HepG2 (cell line): ENCODE measurements at regions not wholly inside any gene's neighbourhood (a gene's known extent, or its start where the extent isn't known, plus 50 kb on each side); places are given as distances from the start of the nearest gene placed in this dataset.

Experiments used
- AHR ChIP-seq: IDR thresholded peaks from 2 replicates; pipeline ENCODE4 v1.6.1; 2018; ENCODE audit warnings: missing genetic modification reagents, missing compliant biosample characterization
- ASH2L ChIP-seq: fragments of 300-600, 200-600 bp; sonication (generic); IDR thresholded peaks from 2 replicates; pipeline ENCODE4 v1.7.0; 2017; ENCODE audit warnings: low read depth, mild to moderate bottlenecking, moderate library complexity, mixed read lengths, low read length; ENCODE audit not compliant: insufficient read length
- EHMT2 ChIP-seq: fragments of 200-600 bp; sonication (generic); IDR thresholded peaks from 2 replicates; pipeline ENCODE4 v1.7.0; 2017; ENCODE audit warnings: antibody characterized with exemption, low read depth, low read length, borderline replicate concordance
- GABPA ChIP-seq, 2 experiments: IDR thresholded peaks; 2 replicates each; pipeline ENCODE4 v1.6.1; 2011 to 2016; ENCODE audit warnings: low read depth in 2 of 2, low read length in 1 of 2, missing biosample characterization in 1 of 2, missing genetic modification characterization in 1 of 2
- HDAC2 ChIP-seq: sonication (generic); formaldehyde crosslinking; IDR thresholded peaks from 2 replicates; pipeline ENCODE4 v1.4.0; 2020; ENCODE audit warnings: missing genetic modification reagents
- HHEX ChIP-seq: IDR thresholded peaks from 2 replicates; pipeline ENCODE4 v1.6.1; 2016; ENCODE audit warnings: control low read depth
- NFATC3 ChIP-seq: sonication (generic); formaldehyde crosslinking; IDR thresholded peaks from 2 replicates; pipeline ENCODE4 v1.5.1; 2020; ENCODE audit warnings: mild to moderate bottlenecking, missing genetic modification reagents
- SNAPC2 ChIP-seq: sonication (generic); formaldehyde crosslinking; IDR thresholded peaks from 2 replicates; pipeline ENCODE4 v1.8.1; 2022; ENCODE audit warnings: mild to moderate bottlenecking, missing genetic modification reagents
- SOX5 ChIP-seq: IDR thresholded peaks from 2 replicates; pipeline ENCODE4 v1.6.1; 2016; ENCODE audit warnings: borderline replicate concordance
- WIZ ChIP-seq: sonication (generic); formaldehyde crosslinking; IDR thresholded peaks from 2 replicates; pipeline ENCODE4 v1.5.1; 2020; ENCODE audit warnings: mild to moderate bottlenecking, missing genetic modification reagents
- YEATS2 ChIP-seq: sonication (generic); formaldehyde crosslinking; IDR thresholded peaks from 2 replicates; pipeline ENCODE4 v1.4.0; 2020; ENCODE audit warnings: missing genetic modification reagents, borderline replicate concordance
- ZFP82 ChIP-seq: sonication (generic); formaldehyde crosslinking; IDR thresholded peaks from 2 replicates; pipeline ENCODE4 v1.5.1; 2020; ENCODE audit warnings: mild to moderate bottlenecking, missing genetic modification reagents, borderline replicate concordance
- ZMAT3 ChIP-seq: sonication (generic); formaldehyde crosslinking; conservative IDR thresholded peaks from 2 replicates; pipeline ENCODE4 v1.7.0; 2021; ENCODE audit warnings: missing genetic modification reagents
- ZSCAN30 ChIP-seq: sonication (generic); formaldehyde crosslinking; IDR thresholded peaks from 2 replicates; pipeline ENCODE4 v1.5.0; 2020; ENCODE audit warnings: mild to moderate bottlenecking, missing genetic modification reagents
- TF ChIP-seq, protein P1 (sequence below): sonication (generic); formaldehyde crosslinking; IDR thresholded peaks from 2 replicates; pipeline ENCODE4 v1.4.0; 2020; ENCODE audit warnings: missing genetic modification reagents, mild to moderate bottlenecking, borderline replicate concordance
- TF ChIP-seq, protein P2 (sequence below): sonication (generic); formaldehyde crosslinking; IDR thresholded peaks from 2 replicates; pipeline ENCODE4 v1.8.1; 2023; ENCODE audit warnings: mild to moderate bottlenecking, missing genetic modification reagents, borderline replicate concordance
- TF ChIP-seq, protein P3 (sequence below): sonication (generic); formaldehyde crosslinking; IDR thresholded peaks from 2 replicates; pipeline ENCODE4 v1.4.0; 2020; ENCODE audit warnings: mild to moderate bottlenecking, missing genetic modification reagents
- TF ChIP-seq, protein P4 (sequence below): sonication (generic); formaldehyde crosslinking; IDR thresholded peaks from 2 replicates; pipeline ENCODE4 v1.4.0; 2020; ENCODE audit warnings: missing genetic modification reagents
- TF ChIP-seq, protein P5 (sequence below): sonication (generic); formaldehyde crosslinking; IDR thresholded peaks from 2 replicates; pipeline ENCODE4 v1.5.1; 2020; ENCODE audit warnings: missing genetic modification reagents, mild to moderate bottlenecking, borderline replicate concordance

DNA sequence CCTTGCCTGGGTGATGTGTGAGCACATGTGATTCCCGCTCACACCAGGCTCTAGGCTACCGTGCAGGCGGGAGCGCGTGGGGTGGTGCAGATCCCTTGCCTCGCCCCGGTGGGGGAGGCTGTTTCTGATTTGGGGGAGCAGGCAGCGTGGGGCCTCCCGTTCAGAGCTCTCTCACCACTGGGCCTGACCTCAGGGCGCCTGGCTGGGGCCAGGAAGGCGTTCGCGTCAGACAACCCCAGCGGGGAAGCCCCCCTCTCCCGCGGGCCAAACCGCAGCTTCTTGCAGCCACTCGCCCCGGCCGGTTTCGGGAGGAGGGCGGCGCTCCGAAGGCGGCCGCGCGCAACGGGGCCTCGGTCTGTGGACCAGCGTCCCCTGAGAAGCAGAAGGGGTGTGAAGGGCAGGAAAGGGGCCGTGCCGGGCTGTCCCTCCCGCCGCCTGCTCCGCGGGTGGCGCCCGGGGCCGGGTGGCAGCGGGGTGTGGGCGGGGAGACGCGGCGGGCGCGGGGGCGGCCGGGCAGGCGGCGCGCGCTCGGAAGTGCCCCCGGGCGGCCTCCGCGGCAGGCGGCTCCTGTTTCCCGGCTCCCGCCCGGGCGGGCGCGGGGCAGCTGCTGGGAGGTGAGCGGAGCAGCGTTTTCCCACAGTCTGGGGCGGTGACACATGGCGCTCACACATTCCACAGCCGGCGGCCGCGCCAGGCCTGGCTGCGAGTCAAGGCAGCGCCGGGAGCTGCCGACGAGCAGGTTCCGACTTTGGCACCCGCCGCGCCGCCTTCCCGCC, 65.1 kb upstream of the HES1 start (continued):
- TF ChIP-seq, protein P1, sequence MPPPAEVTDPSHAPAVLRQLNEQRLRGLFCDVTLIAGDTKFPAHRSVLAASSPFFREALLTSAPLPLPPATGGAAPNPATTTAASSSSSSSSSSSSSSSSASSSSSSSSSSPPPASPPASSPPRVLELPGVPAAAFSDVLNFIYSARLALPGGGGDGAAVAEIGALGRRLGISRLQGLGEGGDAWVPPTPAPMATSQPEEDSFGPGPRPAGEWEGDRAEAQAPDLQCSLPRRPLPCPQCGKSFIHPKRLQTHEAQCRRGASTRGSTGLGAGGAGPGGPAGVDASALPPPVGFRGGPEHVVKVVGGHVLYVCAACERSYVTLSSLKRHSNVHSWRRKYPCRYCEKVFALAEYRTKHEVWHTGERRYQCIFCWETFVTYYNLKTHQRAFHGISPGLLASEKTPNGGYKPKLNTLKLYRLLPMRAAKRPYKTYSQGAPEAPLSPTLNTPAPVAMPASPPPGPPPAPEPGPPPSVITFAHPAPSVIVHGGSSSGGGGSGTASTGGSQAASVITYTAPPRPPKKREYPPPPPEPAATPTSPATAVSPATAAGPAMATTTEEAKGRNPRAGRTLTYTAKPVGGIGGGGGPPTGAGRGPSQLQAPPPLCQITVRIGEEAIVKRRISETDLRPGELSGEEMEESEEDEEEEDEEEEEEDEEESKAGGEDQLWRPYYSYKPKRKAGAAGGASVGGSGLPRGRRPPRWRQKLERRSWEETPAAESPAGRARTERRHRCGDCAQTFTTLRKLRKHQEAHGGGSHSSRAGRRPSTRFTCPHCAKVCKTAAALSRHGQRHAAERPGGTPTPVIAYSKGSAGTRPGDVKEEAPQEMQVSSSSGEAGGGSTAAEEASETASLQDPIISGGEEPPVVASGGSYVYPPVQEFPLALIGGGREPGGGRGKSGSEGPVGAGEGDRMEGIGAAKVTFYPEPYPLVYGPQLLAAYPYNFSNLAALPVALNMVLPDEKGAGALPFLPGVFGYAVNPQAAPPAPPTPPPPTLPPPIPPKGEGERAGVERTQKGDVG = peak; percentile 96; the same call in 1 of the 2 replicates
- peak; percentile 73 for TF ChIP-seq WIZ (CRISPR knock-in tag)
- no peak for TF ChIP-seq EHMT2
- TF ChIP-seq, protein P2, sequence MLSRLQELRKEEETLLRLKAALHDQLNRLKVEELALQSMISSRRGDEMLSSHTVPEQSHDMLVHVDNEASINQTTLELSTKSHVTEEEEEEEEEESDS (CRISPR knock-in tag) = 0 out of 2 replicates have a peak, but pooled peaks have one; percentile 73
- peak; percentile 97 for TF ChIP-seq ZMAT3 (CRISPR knock-in tag)
- no peak for TF ChIP-seq GABPA (IDR thresholded peaks at IDR 0.05; ENCODE audit: low read depth, low read length)
- TF ChIP-seq GABPA (CRISPR knock-in tag; IDR thresholded peaks at IDR 0.05; ENCODE audit: low read depth) = no peak
- TF ChIP-seq ASH2L = no peak
- peak; percentile 97; the same call in 1 of the 2 replicates for TF ChIP-seq AHR (CRISPR knock-in tag)
- peak; percentile 60; the same call in 1 of the 2 replicates for TF ChIP-seq YEATS2 (CRISPR knock-in tag)
- no peak for TF ChIP-seq HHEX (CRISPR knock-in tag)
- peak; percentile 85 for TF ChIP-seq HDAC2 (CRISPR knock-in tag)
- TF ChIP-seq, protein P3, sequence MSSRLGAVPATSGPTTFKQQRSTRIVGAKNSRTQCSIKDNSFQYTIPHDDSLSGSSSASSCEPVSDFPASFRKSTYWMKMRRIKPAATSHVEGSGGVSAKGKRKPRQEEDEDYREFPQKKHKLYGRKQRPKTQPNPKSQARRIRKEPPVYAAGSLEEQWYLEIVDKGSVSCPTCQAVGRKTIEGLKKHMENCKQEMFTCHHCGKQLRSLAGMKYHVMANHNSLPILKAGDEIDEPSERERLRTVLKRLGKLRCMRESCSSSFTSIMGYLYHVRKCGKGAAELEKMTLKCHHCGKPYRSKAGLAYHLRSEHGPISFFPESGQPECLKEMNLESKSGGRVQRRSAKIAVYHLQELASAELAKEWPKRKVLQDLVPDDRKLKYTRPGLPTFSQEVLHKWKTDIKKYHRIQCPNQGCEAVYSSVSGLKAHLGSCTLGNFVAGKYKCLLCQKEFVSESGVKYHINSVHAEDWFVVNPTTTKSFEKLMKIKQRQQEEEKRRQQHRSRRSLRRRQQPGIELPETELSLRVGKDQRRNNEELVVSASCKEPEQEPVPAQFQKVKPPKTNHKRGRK (CRISPR knock-in tag) = no peak
- TF ChIP-seq, protein P4, sequence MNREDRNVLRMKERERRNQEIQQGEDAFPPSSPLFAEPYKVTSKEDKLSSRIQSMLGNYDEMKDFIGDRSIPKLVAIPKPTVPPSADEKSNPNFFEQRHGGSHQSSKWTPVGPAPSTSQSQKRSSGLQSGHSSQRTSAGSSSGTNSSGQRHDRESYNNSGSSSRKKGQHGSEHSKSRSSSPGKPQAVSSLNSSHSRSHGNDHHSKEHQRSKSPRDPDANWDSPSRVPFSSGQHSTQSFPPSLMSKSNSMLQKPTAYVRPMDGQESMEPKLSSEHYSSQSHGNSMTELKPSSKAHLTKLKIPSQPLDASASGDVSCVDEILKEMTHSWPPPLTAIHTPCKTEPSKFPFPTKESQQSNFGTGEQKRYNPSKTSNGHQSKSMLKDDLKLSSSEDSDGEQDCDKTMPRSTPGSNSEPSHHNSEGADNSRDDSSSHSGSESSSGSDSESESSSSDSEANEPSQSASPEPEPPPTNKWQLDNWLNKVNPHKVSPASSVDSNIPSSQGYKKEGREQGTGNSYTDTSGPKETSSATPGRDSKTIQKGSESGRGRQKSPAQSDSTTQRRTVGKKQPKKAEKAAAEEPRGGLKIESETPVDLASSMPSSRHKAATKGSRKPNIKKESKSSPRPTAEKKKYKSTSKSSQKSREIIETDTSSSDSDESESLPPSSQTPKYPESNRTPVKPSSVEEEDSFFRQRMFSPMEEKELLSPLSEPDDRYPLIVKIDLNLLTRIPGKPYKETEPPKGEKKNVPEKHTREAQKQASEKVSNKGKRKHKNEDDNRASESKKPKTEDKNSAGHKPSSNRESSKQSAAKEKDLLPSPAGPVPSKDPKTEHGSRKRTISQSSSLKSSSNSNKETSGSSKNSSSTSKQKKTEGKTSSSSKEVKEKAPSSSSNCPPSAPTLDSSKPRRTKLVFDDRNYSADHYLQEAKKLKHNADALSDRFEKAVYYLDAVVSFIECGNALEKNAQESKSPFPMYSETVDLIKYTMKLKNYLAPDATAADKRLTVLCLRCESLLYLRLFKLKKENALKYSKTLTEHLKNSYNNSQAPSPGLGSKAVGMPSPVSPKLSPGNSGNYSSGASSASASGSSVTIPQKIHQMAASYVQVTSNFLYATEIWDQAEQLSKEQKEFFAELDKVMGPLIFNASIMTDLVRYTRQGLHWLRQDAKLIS (CRISPR knock-in tag) = no peak
- peak; percentile 49 for TF ChIP-seq SOX5 (CRISPR knock-in tag)
- TF ChIP-seq ZFP82 (CRISPR knock-in tag) = peak; percentile 96; the same call in 1 of the 2 replicates
- TF ChIP-seq, protein P5, sequence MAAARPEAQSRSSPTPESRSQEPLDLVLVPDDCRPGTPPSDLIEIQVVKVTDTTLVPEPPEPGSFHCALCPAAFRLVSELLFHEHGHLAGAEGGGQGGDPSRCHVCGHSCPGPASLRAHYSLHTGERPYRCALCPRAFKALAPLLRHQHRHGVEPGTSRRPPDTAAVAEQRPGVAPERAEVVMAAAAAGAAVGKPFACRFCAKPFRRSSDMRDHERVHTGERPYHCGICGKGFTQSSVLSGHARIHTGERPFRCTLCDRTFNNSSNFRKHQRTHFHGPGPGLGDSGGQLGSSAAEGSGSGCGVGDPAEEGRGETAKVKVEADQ (CRISPR knock-in tag) = no peak
- TF ChIP-seq SNAPC2 (CRISPR knock-in tag) = peak; percentile 91; the same call in 1 of the 2 replicates
- peak; percentile 91; the same call in 1 of the 2 replicates for TF ChIP-seq NFATC3 (CRISPR knock-in tag)
- TF ChIP-seq ZSCAN30 (CRISPR knock-in tag) = no peak
